H9 (cell line): ENCODE measurements at regions not wholly inside any gene's neighbourhood (a gene's known extent, or its start where the extent isn't known, plus 50 kb on each side); places are given as distances from the start of the nearest gene placed in this dataset.

Experiments used
- DNase-seq: peaks from one replicate; pipeline ENCODE4 v3.0.0-alpha.2; 2017
- H2AFZ ChIP-seq: one replicate; pipeline ENCODE4 v1.6.1; 2013; ENCODE audit warnings: mild to moderate bottlenecking, low read length, control low read depth, moderate library complexity
- H2AK5ac ChIP-seq: 2 replicates; pipeline ENCODE4 v1.6.1; 2013; ENCODE audit warnings: low read length, control low read depth, mixed read lengths; ENCODE audit not compliant: insufficient read length
- H2BK120ac ChIP-seq: one replicate; pipeline ENCODE4 v1.6.1; 2013; ENCODE audit warnings: low read depth, mild to moderate bottlenecking, low read length, control low read depth, inconsistent platforms; ENCODE audit not compliant: poor library complexity, severe bottlenecking
- H2BK12ac ChIP-seq: 2 replicates; pipeline ENCODE4 v1.6.1; 2013; ENCODE audit warnings: low read length, control low read depth, mixed read lengths, low read depth; ENCODE audit not compliant: insufficient read length
- H2BK15ac ChIP-seq: 2 replicates; pipeline ENCODE4 v1.6.1; 2013; ENCODE audit warnings: low read depth, low read length, control low read depth
- H2BK20ac ChIP-seq: one replicate; pipeline ENCODE4 v1.6.1; 2013; ENCODE audit warnings: low read depth, mild to moderate bottlenecking, low read length, control low read depth, inconsistent platforms; ENCODE audit not compliant: poor library complexity, severe bottlenecking
- H2BK5ac ChIP-seq: 2 replicates; pipeline ENCODE4 v1.6.1; 2013; ENCODE audit warnings: low read length, control low read depth, mixed read lengths; ENCODE audit not compliant: insufficient read length
- H3K14ac ChIP-seq: 2 replicates; pipeline ENCODE4 v1.6.1; 2013; ENCODE audit warnings: low read length, control low read depth; ENCODE audit not compliant: insufficient read depth
- H3K18ac ChIP-seq: 2 replicates; pipeline ENCODE4 v1.6.1; 2013; ENCODE audit warnings: low read depth, mild to moderate bottlenecking, mixed read lengths, low read length, control low read depth; ENCODE audit not compliant: insufficient read length
- H3K23ac ChIP-seq: 2 replicates; pipeline ENCODE4 v1.6.1; 2013; ENCODE audit warnings: low read length, control low read depth, mixed read lengths, low read depth; ENCODE audit not compliant: insufficient read length
- H3K23me2 ChIP-seq: 2 replicates; pipeline ENCODE4 v1.6.1; 2013; ENCODE audit warnings: low read depth, mild to moderate bottlenecking, mixed read lengths, low read length, control low read depth; ENCODE audit not compliant: insufficient read length, poor library complexity, severe bottlenecking
- H3K27ac ChIP-seq: 2 replicates; pipeline ENCODE4 v1.5.1; 2013; ENCODE audit warnings: low read length, control low read depth, mixed read lengths, low read depth; ENCODE audit not compliant: insufficient read length
- H3K27me3 ChIP-seq: 2 replicates; pipeline ENCODE4 v1.6.1; 2013; ENCODE audit warnings: low read length, control low read depth, inconsistent platforms; ENCODE audit not compliant: insufficient read depth
- H3K4ac ChIP-seq: 2 replicates; pipeline ENCODE4 v1.6.1; 2013; ENCODE audit warnings: low read depth, mild to moderate bottlenecking, control low read depth, inconsistent platforms, low read length, moderate library complexity
- H3K4me1 ChIP-seq: 2 replicates; pipeline ENCODE4 v1.6.1; 2013; ENCODE audit warnings: low read length, control low read depth, inconsistent platforms; ENCODE audit not compliant: insufficient read depth
- H3K4me2 ChIP-seq: 2 replicates; pipeline ENCODE4 v1.6.1; 2013; ENCODE audit warnings: low read length, control low read depth, mixed read lengths; ENCODE audit not compliant: insufficient read length, insufficient read depth
- H3K56ac ChIP-seq: 2 replicates; pipeline ENCODE4 v1.6.1; 2013; ENCODE audit warnings: low read depth, mild to moderate bottlenecking, mixed read lengths, low read length, control low read depth; ENCODE audit not compliant: insufficient read length
- H3K79me1 ChIP-seq: 2 replicates; pipeline ENCODE4 v1.6.1; 2013; ENCODE audit warnings: low read depth, mild to moderate bottlenecking, moderate library complexity, low read length, control low read depth, inconsistent platforms; ENCODE audit not compliant: insufficient read depth, poor library complexity, severe bottlenecking
- H3K79me2 ChIP-seq: 2 replicates; pipeline ENCODE4 v1.6.1; 2013; ENCODE audit warnings: low read length, control low read depth, inconsistent platforms; ENCODE audit not compliant: insufficient read depth
- H3K9ac ChIP-seq: 2 replicates; pipeline ENCODE4 v1.6.1; 2013; ENCODE audit warnings: low read length, control low read depth, mixed read lengths; ENCODE audit not compliant: insufficient read length; ENCODE audit errors: extremely low read depth
- H3K9me3 ChIP-seq: one replicate; pipeline ENCODE4 v1.6.1; 2013; ENCODE audit warnings: low read depth, low read length, inconsistent platforms; ENCODE audit not compliant: control insufficient read depth
- H3T11ph ChIP-seq: one replicate; pipeline ENCODE4 v1.6.1; 2013; ENCODE audit warnings: mild to moderate bottlenecking, low read length, control low read depth, inconsistent platforms
- H4K20me1 ChIP-seq: one replicate; pipeline ENCODE4 v1.6.1; 2013; ENCODE audit not compliant: control insufficient read depth, insufficient read length, insufficient read depth
- H4K5ac ChIP-seq: 2 replicates; pipeline ENCODE4 v1.6.1; 2013; ENCODE audit warnings: low read depth, mild to moderate bottlenecking, mixed read lengths, low read length, control low read depth; ENCODE audit not compliant: insufficient read length
- H4K8ac ChIP-seq: replicated peaks from 2 replicates; pipeline ENCODE4 v1.6.1; 2013; ENCODE audit warnings: low read length, control low read depth, mixed read lengths, low read depth; ENCODE audit not compliant: insufficient read length
- H4K91ac ChIP-seq: 2 replicates; pipeline ENCODE4 v1.6.1; 2013; ENCODE audit warnings: low read depth, mild to moderate bottlenecking, moderate library complexity, mixed read lengths, low read length, control low read depth; ENCODE audit not compliant: insufficient read length
- H3K27ac Mint-ChIP-seq, 3 experiments: 2 replicates in 2 of 3; 3 replicates in 1 of 3; pipeline ENCODE4 v1.8.0; 2020 to 2021; ENCODE audit warnings: mixed read lengths in 3 of 3, mild to moderate bottlenecking in 1 of 3, moderate library complexity in 1 of 3
- H3K27me3 Mint-ChIP-seq: 2 replicates; pipeline ENCODE4 v1.8.0; 2021; ENCODE audit warnings: low read depth, mild to moderate bottlenecking, moderate library complexity, mixed read lengths
- H3K36me3 Mint-ChIP-seq, 3 experiments: 2 replicates in 2 of 3; 3 replicates in 1 of 3; pipeline ENCODE4 v1.8.0; 2020 to 2021; ENCODE audit warnings: low read depth in 3 of 3, mixed read lengths in 3 of 3; ENCODE audit not compliant: insufficient read depth in 1 of 3
- H3K4me1 Mint-ChIP-seq, 2 experiments: 2 replicates each; pipeline ENCODE4 v1.8.0; 2020; ENCODE audit warnings: mixed read lengths in 2 of 2
- H3K4me3 Mint-ChIP-seq, 2 experiments: 2 replicates in 1 of 2; 3 replicates in 1 of 2; pipeline ENCODE4 v1.8.0; 2020 to 2021; ENCODE audit warnings: mild to moderate bottlenecking in 2 of 2, mixed read lengths in 2 of 2, moderate library complexity in 1 of 2
- H3K9me3 Mint-ChIP-seq, 2 experiments: 2 replicates in 1 of 2; 3 replicates in 1 of 2; pipeline ENCODE4 v1.8.0; 2020; ENCODE audit warnings: mild to moderate bottlenecking in 2 of 2, mixed read lengths in 2 of 2, moderate library complexity in 1 of 2
- WGBS: extraction: QIAGEN DNeasy Blood & Tissue Kit; methylation state at CpG from one replicate; pipeline ENCODE4 v1.1.7; 2013; ENCODE audit warnings: missing lambda C conversion rate, low lambda C conversion rate, mixed read lengths; ENCODE audit not compliant: insufficient read length; ENCODE audit errors: extremely low coverage; 5-methylcytosine and 5-hydroxymethylcytosine counted together
- TF ChIP-seq, protein P1 (sequence below): fragments of 200-600 bp; sonication (generic); conservative IDR thresholded peaks from 3 replicates; pipeline ENCODE4 v1.8.0; 2021; ENCODE audit warnings: antibody characterized with exemption, mild to moderate bottlenecking

DNA sequence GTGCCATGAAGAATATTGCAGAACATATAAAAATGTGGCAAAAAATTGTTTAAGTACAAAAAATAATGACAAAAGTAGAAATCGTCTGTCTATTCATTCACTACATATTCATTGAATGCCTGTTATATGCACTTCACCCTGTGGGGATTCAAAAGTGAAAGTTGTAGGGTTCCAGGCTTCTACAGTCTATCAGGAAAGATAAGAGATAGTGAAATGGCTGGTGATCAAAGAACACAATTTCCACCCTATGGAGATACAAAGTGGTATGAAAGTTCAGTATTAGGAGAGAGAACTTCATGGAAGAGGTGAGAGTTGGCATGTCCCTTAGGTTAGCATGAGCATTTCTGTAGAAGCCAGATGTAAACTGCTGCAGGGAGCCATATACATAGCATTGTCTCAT lies 127.0 kb upstream of the PMFBP1 start:
- 0 out of 5 replicates have a peak, but pooled peaks cover 0 to 1% of the 10 kb centered on the region in 2 experiments for H3K9me3 Mint-ChIP-seq
- no peak overlapping the region for H3K4me3 Mint-ChIP-seq
- no peak overlapping the region for H2BK12ac ChIP-seq
- H3K27ac Mint-ChIP-seq: no peak overlapping the region
- no peak overlapping the region for H2AFZ ChIP-seq
- H2BK5ac ChIP-seq: no peak overlapping the region
- H3K14ac ChIP-seq: no peak overlapping the region
- no peaks in the 10 kb centered on the region for H3K79me2 ChIP-seq
- H3K4ac ChIP-seq: no peak overlapping the region
- H3K4me1 ChIP-seq: no peaks in the 10 kb centered on the region
- no peak overlapping the region for H4K91ac ChIP-seq
- H3K9ac ChIP-seq: no peak overlapping the region
- H3K36me3 Mint-ChIP-seq: peaks cover 0 to 2% (median 0%) of the 10 kb centered on the region in 3 experiments; a peak in 1 of 7 replicates
- H3K4me1 Mint-ChIP-seq: peaks cover 0 to 6% of the 10 kb centered on the region in 2 experiments; a peak in 1 of 4 replicates
- H3K79me1 ChIP-seq: no peaks in the 10 kb centered on the region
- no peak overlapping the region for H3T11ph ChIP-seq
- no peaks in the 10 kb centered on the region for H3K9me3 ChIP-seq
- no peak overlapping the region for H3K56ac ChIP-seq
- no peaks in the 10 kb centered on the region for H3K27me3 ChIP-seq
- no peak overlapping the region for H2BK15ac ChIP-seq
- H3K23me2 ChIP-seq: no peaks in the 10 kb centered on the region
- no peak overlapping the region for H3K27ac ChIP-seq
- no peak overlapping the region for H2AK5ac ChIP-seq
- WGBS: no CpG with 5 or more reads among the region's 1 CpG
- no peaks in the 10 kb centered on the region for H4K20me1 ChIP-seq
- no peak for DNase-seq
- TF ChIP-seq, protein P1, sequence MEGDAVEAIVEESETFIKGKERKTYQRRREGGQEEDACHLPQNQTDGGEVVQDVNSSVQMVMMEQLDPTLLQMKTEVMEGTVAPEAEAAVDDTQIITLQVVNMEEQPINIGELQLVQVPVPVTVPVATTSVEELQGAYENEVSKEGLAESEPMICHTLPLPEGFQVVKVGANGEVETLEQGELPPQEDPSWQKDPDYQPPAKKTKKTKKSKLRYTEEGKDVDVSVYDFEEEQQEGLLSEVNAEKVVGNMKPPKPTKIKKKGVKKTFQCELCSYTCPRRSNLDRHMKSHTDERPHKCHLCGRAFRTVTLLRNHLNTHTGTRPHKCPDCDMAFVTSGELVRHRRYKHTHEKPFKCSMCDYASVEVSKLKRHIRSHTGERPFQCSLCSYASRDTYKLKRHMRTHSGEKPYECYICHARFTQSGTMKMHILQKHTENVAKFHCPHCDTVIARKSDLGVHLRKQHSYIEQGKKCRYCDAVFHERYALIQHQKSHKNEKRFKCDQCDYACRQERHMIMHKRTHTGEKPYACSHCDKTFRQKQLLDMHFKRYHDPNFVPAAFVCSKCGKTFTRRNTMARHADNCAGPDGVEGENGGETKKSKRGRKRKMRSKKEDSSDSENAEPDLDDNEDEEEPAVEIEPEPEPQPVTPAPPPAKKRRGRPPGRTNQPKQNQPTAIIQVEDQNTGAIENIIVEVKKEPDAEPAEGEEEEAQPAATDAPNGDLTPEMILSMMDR: no peak
- H3K4me2 ChIP-seq: no peak overlapping the region
- H2BK120ac ChIP-seq: no peak overlapping the region
- H4K5ac ChIP-seq: no peak overlapping the region
- no peak overlapping the region for H2BK20ac ChIP-seq
- H3K18ac ChIP-seq: no peak overlapping the region
- no peak overlapping the region for H4K8ac ChIP-seq
- no peaks in the 10 kb centered on the region for H3K27me3 Mint-ChIP-seq
- H3K23ac ChIP-seq: no peak overlapping the region
